Spinal cord (tissue), 9 donors: ENCODE measurements at regions not wholly inside any gene's neighbourhood (a gene's known extent, or its start where the extent isn't known, plus 50 kb on each side); places are given as distances from the start of the nearest gene placed in this dataset.

Source experiments
- DNase-seq, 6 donors: peaks; one replicate each; pipeline versions ENCODE4 v3.0.0 to v3.0.0-alpha.2; 2013 to 2015; ENCODE audit warnings: low spot score in 6 of 6, low read depth in 4 of 6
- H3K27ac ChIP-seq: one replicate; pipeline ENCODE4 v1.5.1; 2013; ENCODE audit warnings: low read depth, low read length, control low read depth
- H3K27me3 ChIP-seq: one replicate; pipeline ENCODE4 v1.6.1; 2013; ENCODE audit warnings: low read length; ENCODE audit not compliant: control insufficient read depth, insufficient read depth
- H3K36me3 ChIP-seq: one replicate; pipeline ENCODE4 v1.6.1; 2013; ENCODE audit warnings: low read length; ENCODE audit not compliant: control insufficient read depth, insufficient read depth
- H3K4me1 ChIP-seq: one replicate; pipeline ENCODE4 v1.6.1; 2013; ENCODE audit warnings: low read length; ENCODE audit not compliant: control insufficient read depth, insufficient read depth
- H3K4me3 ChIP-seq: one replicate; pipeline ENCODE4 v1.5.1; 2013; ENCODE audit warnings: low read depth, low read length, control low read depth
- H3K9me3 ChIP-seq: one replicate; pipeline ENCODE4 v1.6.1; 2013; ENCODE audit warnings: low read length; ENCODE audit not compliant: control insufficient read depth, insufficient read depth
- WGBS: methylation state at CpG from one replicate; pipeline ENCODE4 v1.1.5; 2013; ENCODE audit warnings: missing lambda C conversion rate; ENCODE audit not compliant: insufficient coverage; 5-methylcytosine and 5-hydroxymethylcytosine counted together
- donor health status: healthy.

DNA sequence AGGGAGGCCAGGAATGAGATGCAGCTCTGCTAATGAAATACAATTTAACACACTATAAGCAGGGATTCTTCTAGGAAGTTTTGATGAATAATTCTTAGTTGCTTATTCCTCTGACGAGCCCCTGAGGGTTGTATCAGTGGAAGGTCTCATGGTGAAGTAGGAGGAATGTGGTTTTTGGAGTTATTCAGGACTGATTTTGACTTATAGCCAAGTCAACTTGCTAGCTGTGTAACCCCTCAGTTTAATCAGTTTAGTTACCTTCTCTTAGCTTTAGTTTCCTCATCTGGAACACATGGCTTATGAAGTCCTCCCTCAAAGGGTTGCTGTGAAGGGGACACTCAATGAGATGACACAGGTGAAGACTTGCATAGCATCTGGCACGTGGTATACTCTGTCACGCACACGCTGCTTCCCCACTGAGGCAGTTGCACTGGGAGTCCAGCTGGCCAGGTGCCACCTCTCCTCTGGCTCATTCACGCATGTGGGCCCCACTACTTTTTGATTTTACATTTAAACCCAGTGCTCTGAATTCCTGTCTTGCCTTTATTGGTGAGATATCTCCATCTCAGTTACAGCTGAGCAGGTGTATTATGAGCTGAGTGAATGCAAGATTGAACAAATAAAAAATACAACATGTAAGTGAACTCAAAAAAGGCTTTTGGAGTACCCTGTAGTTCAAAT lies 415.0 kb downstream of the ARHGEF28 start:
- 52% methylated on average over 3 of the region's 5 CpGs for WGBS
- Histone ChIP-seq H3K36me3 (no peaks in the 10 kb centered on the region), H3K27me3 (no peaks in the 10 kb centered on the region), H3K4me1 (peaks cover 4% of the 10 kb centered on the region), H3K4me3 (no peak overlapping the region), H3K9me3 (no peaks in the 10 kb centered on the region), H3K27ac (no peak overlapping the region)
- no peak for DNase-seq

DNA sequence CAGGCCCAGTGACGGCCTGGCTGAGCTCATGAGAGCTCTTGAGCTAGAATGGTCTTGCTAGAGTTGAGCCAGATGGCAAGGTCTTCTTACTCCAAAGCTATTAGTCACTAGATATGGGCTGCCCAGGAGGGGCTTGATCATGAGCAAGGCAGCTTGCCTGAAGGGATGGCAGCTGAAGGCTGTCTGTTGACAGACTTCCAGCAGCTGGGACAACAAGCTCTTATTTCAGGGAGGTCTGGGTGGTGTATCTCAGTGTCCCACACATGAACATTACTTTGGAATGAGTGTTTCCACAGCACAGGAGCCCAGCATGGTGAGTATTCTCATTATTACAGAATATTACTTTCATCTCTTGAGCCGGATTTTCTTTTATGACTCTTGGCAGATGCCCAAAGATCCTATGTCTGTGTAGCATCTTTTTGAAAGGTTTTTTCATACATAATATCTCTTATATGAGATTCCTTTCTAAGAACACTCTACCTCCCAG lies 414.1 kb downstream of the ARHGEF28 start:
- no peaks in the 10 kb centered on the region for H3K36me3 ChIP-seq
- 56% methylated on average over 1 of the region's 2 CpGs for WGBS
- H3K9me3 ChIP-seq: no peaks in the 10 kb centered on the region
- no peak overlapping the region for H3K4me3 ChIP-seq
- peak in 2 of 6 donors; percentile 32 to 65 for DNase-seq
- peaks cover 4% of the 10 kb centered on the region for H3K4me1 ChIP-seq
- no peaks in the 10 kb centered on the region for H3K27me3 ChIP-seq
- H3K27ac ChIP-seq: no peak overlapping the region

DNA sequence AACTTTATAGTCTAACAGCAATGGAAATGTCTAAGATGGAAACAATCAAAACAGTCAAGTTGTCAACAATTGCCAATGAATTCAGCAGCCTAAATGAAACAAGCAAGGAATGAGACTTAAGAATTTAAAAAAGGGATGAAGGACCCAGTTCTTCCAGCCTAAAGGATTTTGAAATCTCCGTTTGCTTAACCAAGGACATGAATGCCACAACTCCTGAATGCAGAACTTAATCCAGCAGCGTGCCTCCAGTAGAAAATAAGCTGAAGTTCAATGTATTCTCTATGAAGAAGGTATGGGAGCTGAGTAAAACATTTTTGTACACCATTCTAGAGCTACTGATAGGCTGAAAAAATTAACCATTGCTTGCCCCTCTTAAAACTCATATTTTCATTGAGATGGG lies 411.3 kb downstream of the ARHGEF28 start:
- no peaks in the 10 kb centered on the region for H3K9me3 ChIP-seq
- H3K27ac ChIP-seq: no peak overlapping the region
- H3K4me3 ChIP-seq: no peak overlapping the region
- H3K4me1 ChIP-seq: peaks cover 4% of the 10 kb centered on the region
- DNase-seq: no peak
- no peaks in the 10 kb centered on the region for H3K27me3 ChIP-seq
- 100% methylated on average over 1 of the region's 2 CpGs for WGBS
- no peaks in the 10 kb centered on the region for H3K36me3 ChIP-seq

DNA sequence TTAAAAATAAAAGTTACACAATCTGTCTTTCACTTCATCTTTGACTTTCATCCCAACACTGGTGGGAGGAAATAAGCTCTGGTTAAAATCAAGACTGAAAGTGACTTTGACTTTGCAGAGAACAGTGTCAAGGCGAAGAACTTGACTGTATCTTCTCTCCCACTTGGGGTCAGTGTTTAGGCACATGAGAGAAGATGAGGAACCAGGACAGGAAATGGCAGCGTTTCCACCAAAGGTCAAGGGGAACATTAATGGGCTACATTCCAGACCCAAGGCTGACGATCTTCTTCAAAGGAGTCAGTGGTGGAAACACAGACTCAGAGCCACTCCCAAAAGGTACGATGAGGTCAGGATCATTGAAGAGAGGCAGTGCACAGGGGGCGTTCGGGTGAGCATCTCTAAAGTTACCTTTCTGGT lies 409.5 kb downstream of the ARHGEF28 start:
- 56% methylated on average over 5 of the region's 6 CpGs for WGBS
- Histone ChIP-seq H3K9me3 (no peaks in the 10 kb centered on the region), H3K4me1 (peaks cover 4% of the 10 kb centered on the region), H3K4me3 (no peak overlapping the region), H3K27me3 (no peaks in the 10 kb centered on the region), H3K27ac (no peak overlapping the region), H3K36me3 (no peaks in the 10 kb centered on the region)
- peak in 2 of 6 donors; percentile 45 to 68 for DNase-seq

DNA sequence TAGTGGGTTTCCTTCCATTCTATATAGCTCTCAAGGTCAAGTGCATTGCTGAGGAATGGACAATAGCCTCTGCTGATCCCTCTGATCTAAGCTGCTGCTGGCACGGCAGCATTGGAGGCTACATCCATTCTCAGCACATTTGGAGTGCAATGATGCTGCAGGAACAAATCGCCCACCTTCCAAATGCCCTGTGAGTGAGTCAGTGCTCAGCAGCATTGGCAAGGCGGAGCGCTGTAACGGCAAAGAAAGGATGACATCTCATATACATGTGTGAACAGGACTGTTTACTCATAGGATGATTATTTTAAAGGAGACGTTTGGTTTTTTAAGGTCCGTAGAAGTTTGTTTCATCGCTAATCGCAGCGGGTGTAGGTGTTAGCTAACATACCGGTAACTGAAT lies 408.7 kb downstream of the ARHGEF28 start:
- no peak overlapping the region for H3K4me3 ChIP-seq
- no peak overlapping the region for H3K27ac ChIP-seq
- no peaks in the 10 kb centered on the region for H3K4me1 ChIP-seq
- no peaks in the 10 kb centered on the region for H3K36me3 ChIP-seq
- no peaks in the 10 kb centered on the region for H3K9me3 ChIP-seq
- 62% methylated on average over 5 of the region's 11 CpGs for WGBS
- no peaks in the 10 kb centered on the region for H3K27me3 ChIP-seq
- peak in 2 of 6 donors; percentile 37 to 68 for DNase-seq

DNA sequence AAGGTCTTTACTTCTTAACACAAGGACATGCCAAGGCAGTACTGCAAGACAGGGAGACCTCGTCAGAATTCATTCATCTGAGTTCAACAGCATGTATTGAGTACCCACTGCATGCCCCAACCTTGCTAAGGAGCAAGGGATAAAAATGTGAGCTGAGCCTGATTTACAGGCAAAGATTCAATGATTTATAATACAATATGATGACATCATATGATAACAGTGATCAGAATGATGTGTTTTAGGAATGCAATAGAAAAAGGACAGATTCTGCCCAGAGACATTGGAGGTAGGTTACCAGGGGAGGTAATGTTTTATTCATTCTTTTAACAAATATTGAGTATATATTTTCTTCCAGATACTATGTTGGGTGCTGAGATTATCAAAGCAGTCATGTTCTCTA lies 406.6 kb downstream of the ARHGEF28 start:
- H3K36me3 ChIP-seq: no peaks in the 10 kb centered on the region
- WGBS: no CpG with 5 or more reads among the region's 1 CpG
- H3K27ac ChIP-seq: no peak overlapping the region

DNA sequence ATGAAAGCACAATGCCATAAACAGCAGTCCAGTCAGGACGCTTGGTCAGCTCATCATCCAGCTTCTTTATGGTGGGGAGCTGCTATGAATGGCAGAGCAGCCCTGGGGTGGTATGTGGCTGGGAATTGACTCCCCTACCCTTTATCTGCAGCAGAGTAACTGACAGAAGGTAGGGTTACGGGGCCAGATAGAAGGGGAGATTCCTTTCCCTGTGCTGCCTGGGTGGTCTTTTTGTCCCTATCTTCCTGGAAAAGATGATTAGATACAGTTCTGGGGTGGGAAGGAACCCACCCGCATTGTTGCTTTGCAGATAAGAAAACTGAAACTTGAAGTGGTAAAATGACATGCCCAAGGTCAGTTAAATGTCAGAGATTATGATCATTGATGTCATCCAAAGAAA lies 405.5 kb downstream of the ARHGEF28 start:
- H3K27ac ChIP-seq: no peak overlapping the region
- H3K9me3 ChIP-seq: no peaks in the 10 kb centered on the region
- H3K27me3 ChIP-seq: no peaks in the 10 kb centered on the region
- no peaks in the 10 kb centered on the region for H3K4me1 ChIP-seq
- 100% methylated on average over 2 of the region's 3 CpGs for WGBS
- DNase-seq: no peak
- H3K4me3 ChIP-seq: no peak overlapping the region
- H3K36me3 ChIP-seq: no peaks in the 10 kb centered on the region

More for the DNA sequence above, 406.6 kb downstream of the ARHGEF28 start:
- Histone ChIP-seq H3K9me3 (no peaks in the 10 kb centered on the region), H3K4me1 (no peaks in the 10 kb centered on the region), H3K27me3 (no peaks in the 10 kb centered on the region), H3K4me3 (no peak overlapping the region)
- DNase-seq: no peak

DNA sequence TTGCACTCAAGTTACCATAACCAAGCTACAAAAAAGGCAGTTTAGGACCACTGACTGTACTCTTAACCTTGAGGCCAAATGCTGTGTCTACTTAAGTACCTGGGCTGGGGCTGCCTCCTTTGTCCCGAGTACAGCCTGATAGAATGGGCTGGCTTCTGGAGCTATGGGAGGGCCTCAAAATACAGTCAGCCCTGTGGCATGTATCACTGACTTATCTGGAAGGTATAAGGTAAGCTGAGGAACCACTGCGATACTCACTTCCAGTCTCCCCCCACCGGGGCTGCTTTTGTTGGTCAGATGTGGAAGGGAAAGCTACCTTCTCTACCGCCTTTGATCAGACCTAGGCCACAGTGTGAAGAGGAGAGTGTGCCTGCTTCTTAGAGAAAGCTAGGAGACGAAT lies 404.8 kb downstream of the ARHGEF28 start:
- Histone ChIP-seq H3K36me3 (no peaks in the 10 kb centered on the region), H3K27me3 (no peaks in the 10 kb centered on the region), H3K27ac (no peak overlapping the region), H3K4me1 (no peaks in the 10 kb centered on the region), H3K4me3 (no peak overlapping the region), H3K9me3 (no peaks in the 10 kb centered on the region)
- DNase-seq: no peak
- 86% methylated on average over 2 of the region's 5 CpGs for WGBS

DNA sequence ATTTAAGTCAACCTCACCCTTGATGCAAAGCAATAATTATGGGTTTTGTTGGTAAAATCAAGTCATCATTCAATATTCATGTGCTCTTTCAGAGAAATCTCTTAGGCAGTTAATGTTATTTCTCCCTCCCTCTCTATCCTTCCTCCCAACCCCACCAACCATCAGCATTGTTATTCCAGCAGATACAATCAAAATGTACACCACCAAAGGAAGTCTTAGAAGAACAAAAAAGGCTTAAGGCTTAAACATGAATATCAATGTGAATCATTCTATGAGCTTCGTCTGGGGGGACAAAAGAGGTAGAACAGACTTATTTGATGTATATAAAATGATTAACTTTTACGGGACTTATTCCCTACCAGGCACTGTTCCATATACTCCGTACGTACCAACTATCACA lies 404.4 kb downstream of the ARHGEF28 start:
- H3K36me3 ChIP-seq: no peaks in the 10 kb centered on the region
- no peaks in the 10 kb centered on the region for H3K27me3 ChIP-seq
- H3K4me1 ChIP-seq: no peaks in the 10 kb centered on the region

DNA sequence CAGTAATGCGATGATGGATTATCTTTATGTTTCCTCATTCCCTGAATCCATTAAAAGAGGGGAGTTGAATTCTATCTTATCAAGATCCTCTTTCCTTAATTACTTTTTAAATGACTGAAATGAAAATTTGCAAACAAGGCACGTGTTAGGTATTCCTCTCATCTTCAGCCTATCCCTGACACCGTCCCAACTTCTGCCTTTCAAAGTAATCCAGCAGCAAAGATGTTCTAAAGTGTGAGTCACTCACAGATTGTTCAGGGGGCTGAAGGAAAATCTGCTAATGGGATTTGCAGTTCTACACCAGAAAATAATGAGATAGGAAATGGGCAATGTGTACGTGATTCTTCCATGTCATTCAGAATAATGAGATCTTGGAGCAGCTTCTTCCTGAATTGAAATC lies 403.0 kb downstream of the ARHGEF28 start:
- 83% methylated on average over 1 of the region's 4 CpGs for WGBS
- no peak for DNase-seq
- H3K9me3 ChIP-seq: no peaks in the 10 kb centered on the region
- H3K27me3 ChIP-seq: no peaks in the 10 kb centered on the region
- no peak overlapping the region for H3K4me3 ChIP-seq
- no peaks in the 10 kb centered on the region for H3K36me3 ChIP-seq
- H3K4me1 ChIP-seq: no peaks in the 10 kb centered on the region
- H3K27ac ChIP-seq: no peak overlapping the region

More for the DNA sequence above, 404.4 kb downstream of the ARHGEF28 start:
- no peak for DNase-seq
- Histone ChIP-seq H3K4me3 (no peak overlapping the region), H3K9me3 (no peaks in the 10 kb centered on the region), H3K27ac (no peak overlapping the region)
- WGBS: no CpG with 5 or more reads among the region's 4 CpGs
